Sigmoid colon (tissue), 6 donors: ENCODE measurements at regions not wholly inside any gene's neighbourhood (a gene's known extent, or its start where the extent isn't known, plus 50 kb on each side); places are given as distances from the start of the nearest gene placed in this dataset.

Experiments
- DNase-seq: peaks from one replicate; pipeline ENCODE4 v3.0.0-alpha.2; 2019
- H3K27ac ChIP-seq, 4 donors: fragments of 200-600 bp; sonication (generic); one replicate each; pipeline ENCODE4 v1.5.1; 2016 to 2019; ENCODE audit warnings: mild to moderate bottlenecking in 1 of 4
- H3K27me3 ChIP-seq, 3 donors: fragments of 200-600 bp; sonication (generic); one replicate each; pipeline ENCODE4 v1.5.1; 2019; ENCODE audit warnings: mild to moderate bottlenecking in 1 of 3
- H3K36me3 ChIP-seq, 4 donors: fragments of 200-600 bp; sonication (generic); one replicate each; pipeline ENCODE4 v1.5.1; 2016 to 2019
- H3K4me1 ChIP-seq, 4 donors: fragments of 200-600 bp; sonication (generic); one replicate each; pipeline ENCODE4 v1.5.1; 2017 to 2019
- H3K4me3 ChIP-seq, 4 donors: fragments of 200-600 bp; sonication (generic); one replicate each; pipeline ENCODE4 v1.5.1; 2017 to 2019; ENCODE audit warnings: mild to moderate bottlenecking in 2 of 4, moderate library complexity in 1 of 4
- H3K9me3 ChIP-seq, 4 donors: fragments of 200-600 bp in 3 of 4; sonication (generic) in 3 of 4; one replicate each; pipeline versions ENCODE4 v1.5.1 to v1.6.1; 2013 to 2019
- CTCF ChIP-seq, 4 experiments: fragments of 450-650 bp in 3 of 4; fragments of 200-600 bp in 1 of 4; IDR thresholded peaks; one replicate each; pipeline ENCODE4 v1.5.1; 2016 to 2019; ENCODE audit warnings: antibody characterized with exemption in 4 of 4, mild to moderate bottlenecking in 3 of 4, moderate library complexity in 2 of 4
- EP300 ChIP-seq, 4 donors: sonication (generic); formaldehyde crosslinking; IDR thresholded peaks; one replicate each; pipeline ENCODE4 v1.6.1; 2017; ENCODE audit warnings: antibody characterized with exemption in 4 of 4
- POLR2A ChIP-seq, 2 donors: fragments of 450-650 bp; IDR thresholded peaks; one replicate each; pipeline ENCODE4 v1.6.1; 2016; ENCODE audit warnings: antibody characterized with exemption in 2 of 2, mild to moderate bottlenecking in 2 of 2, moderate library complexity in 2 of 2
- POLR2AphosphoS5 ChIP-seq, 4 donors: sonication (generic); formaldehyde crosslinking; IDR thresholded peaks; one replicate each; pipeline ENCODE4 v1.6.1; 2017; ENCODE audit warnings: antibody characterized with exemption in 4 of 4
- WGBS, 2 donors: extraction: QIAGEN DNeasy Blood & Tissue Kit; methylation state at CpG; one replicate each; pipeline ENCODE4 v1.1.7; 2013; 5-methylcytosine and 5-hydroxymethylcytosine counted together
- intact Hi-C: fragments of 100-400 bp; cut with DNase I; formaldehyde crosslinking; loops from one replicate; pipeline ENCODE4 v1.15.1; 2023
- donor health status: healthy with polysubstance abuse.
- donor health status: healthy.

DNA sequence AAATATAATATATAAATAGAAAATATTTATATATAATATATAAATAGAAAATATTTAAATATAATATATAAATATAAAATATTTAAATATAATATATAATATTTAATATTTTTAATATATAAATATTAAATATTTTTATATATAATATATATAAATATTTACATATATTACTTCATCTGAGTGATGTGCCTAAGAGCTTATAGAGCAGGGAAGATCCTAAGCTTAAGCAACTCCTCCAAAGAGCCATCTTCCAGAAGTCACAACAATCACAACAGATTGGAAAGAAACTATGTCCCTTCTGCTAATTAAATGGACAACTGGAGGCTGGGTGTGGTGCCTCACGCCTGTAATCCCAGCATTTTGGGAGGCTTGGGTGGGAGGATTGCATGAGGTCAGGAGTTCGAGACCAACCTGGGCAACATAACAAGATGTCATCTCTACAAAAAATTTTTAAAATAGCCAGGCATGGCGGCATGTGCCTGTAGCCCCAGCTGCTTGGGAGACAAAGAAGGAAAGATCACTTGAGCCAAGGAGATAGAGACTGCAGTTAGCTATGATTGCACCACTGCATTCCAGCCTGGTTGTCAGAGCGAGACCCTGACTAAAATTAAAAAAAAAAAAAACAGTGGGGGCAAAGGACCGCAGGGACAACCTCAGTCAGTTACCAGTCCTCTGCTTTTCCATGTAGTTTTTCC lies 198.7 kb downstream of the SKIDA1 start:
- TF ChIP-seq EP300 (IDR thresholded peaks at IDR 0.05) (no peak), POLR2A (IDR thresholded peaks at IDR 0.05) (no peak), POLR2AphosphoS5 (IDR thresholded peaks at IDR 0.05) (no peak), CTCF (IDR thresholded peaks at IDR 0.05) (no peak)
- 85 to 91% methylated on average over 5 of the region's 5 CpGs for WGBS, 2 donors
- H3K27me3 ChIP-seq = no peaks in the 10 kb centered on the region

DNA sequence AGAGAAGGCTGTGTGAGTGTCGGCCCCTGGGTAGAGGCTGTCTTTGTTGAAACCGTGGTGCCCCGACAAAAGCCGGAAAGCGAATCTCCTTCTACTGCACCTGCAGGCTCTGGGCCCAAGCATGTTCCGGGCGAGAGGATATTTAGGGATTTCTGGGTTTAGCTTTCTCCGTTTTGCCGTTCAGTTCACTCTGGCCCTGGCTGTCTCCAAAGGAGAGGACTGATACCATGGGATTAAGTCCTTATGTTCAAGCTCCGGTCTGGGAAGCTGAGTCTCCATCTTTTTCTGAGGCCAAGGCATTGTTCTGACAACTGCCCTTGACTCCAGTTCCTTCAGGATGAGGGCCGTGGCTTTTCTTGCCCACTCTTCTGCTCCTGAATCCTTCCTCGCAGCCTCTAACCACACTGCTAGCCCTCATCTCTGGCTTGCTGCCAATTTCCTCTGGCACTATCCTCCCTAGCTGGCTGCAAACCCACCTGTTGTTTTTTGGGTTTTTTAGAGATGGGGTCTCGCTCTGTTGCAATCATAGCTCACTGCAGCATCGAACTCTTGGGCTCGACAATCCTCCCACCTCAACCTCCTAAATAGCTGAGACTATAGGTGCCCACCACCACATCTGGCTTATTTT lies 206.8 kb downstream of the SKIDA1 start:
- no peaks in the 10 kb centered on the region for H3K27me3 ChIP-seq
- no peaks in the 10 kb centered on the region for H3K36me3 ChIP-seq
- H3K27ac ChIP-seq = no peak overlapping the region
- no peak for DNase-seq
- WGBS, 2 donors = 79 to 82% methylated on average over 15 of the region's 15 CpGs
- H3K4me3 ChIP-seq = no peak overlapping the region
- H3K9me3 ChIP-seq = no peaks in the 10 kb centered on the region
- intact Hi-C loops = no loop called here
- H3K4me1 ChIP-seq = peaks cover 0 to 26% (median 20%) of the 10 kb centered on the region in 4 donors
- no peak for TF ChIP-seq POLR2A (IDR thresholded peaks at IDR 0.05)
- no peak for TF ChIP-seq EP300 (IDR thresholded peaks at IDR 0.05)
- TF ChIP-seq POLR2AphosphoS5 (IDR thresholded peaks at IDR 0.05) = no peak
- TF ChIP-seq CTCF (IDR thresholded peaks at IDR 0.05) = no peak

More for the DNA sequence above, 198.7 kb downstream of the SKIDA1 start:
- Histone ChIP-seq H3K4me3 (no peak overlapping the region), H3K4me1 (peaks cover 0 to 10% (median 2%) of the 10 kb centered on the region in 4 donors), H3K36me3 (no peaks in the 10 kb centered on the region), H3K27ac (no peak overlapping the region), H3K9me3 (no peaks in the 10 kb centered on the region)
- intact Hi-C loops = no loop called here
- no peak for DNase-seq

DNA sequence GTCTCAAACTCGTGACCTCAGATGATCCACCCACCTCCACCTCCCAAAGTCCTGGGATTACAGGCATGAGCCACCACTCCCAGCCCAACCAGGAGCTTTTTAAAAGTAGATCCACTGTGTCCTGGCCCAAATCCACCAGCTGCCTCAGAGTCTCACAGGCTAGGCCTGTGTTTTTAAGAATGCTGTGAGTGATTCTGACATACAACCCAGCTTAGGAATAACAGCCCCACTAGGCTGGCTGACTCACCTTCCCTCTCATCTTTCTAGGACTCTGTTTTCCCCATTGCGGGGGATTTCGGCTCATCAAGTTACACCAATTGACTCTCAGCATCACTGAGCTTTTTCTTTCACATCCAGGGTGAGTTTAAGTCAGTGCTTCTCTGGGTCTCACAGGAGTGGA lies 207.6 kb downstream of the SKIDA1 start:
- Histone ChIP-seq H3K36me3 (no peaks in the 10 kb centered on the region), H3K4me3 (no peak overlapping the region), H3K9me3 (no peaks in the 10 kb centered on the region), H3K27me3 (no peaks in the 10 kb centered on the region), H3K27ac (no peak overlapping the region), H3K4me1 (peaks cover 0 to 27% (median 20%) of the 10 kb centered on the region in 4 donors)
- intact Hi-C loops = no loop called here
- no peak for TF ChIP-seq CTCF (IDR thresholded peaks at IDR 0.05)
- DNase-seq = no peak
- 86 to 90% methylated on average over 3 of the region's 3 CpGs for WGBS, 2 donors

- peak; percentile 69 for DNase-seq
- Histone ChIP-seq H3K36me3 (no peaks in the 10 kb centered on the region), H3K4me1 (peaks cover 0 to 27% (median 20%) of the 10 kb centered on the region in 4 donors), H3K4me3 (no peak overlapping the region), H3K9me3 (no peaks in the 10 kb centered on the region), H3K27ac (peak overlapping the region in 3 of 4 donors; percentile 49 to 66 (median 58)), H3K27me3 (no peaks in the 10 kb centered on the region)
- WGBS, 2 donors = 46 to 56% methylated on average over 5 of the region's 5 CpGs
- peak in 2 of 4 donors; percentile 25 to 35 for TF ChIP-seq POLR2AphosphoS5 (IDR thresholded peaks at IDR 0.05)
- TF ChIP-seq EP300 (IDR thresholded peaks at IDR 0.05) = no peak
- intact Hi-C loops = no loop called here
Observed at GRCh38 chr10:21315645-21316220, 209.7 kb downstream of the SKIDA1 start.

GRCh38 chr10:21314906-21315644 lies 210.4 kb downstream of the SKIDA1 start:
- intact Hi-C loops = no loop called here
- WGBS, 2 donors = 46 to 53% methylated on average over 13 of the region's 13 CpGs
- H3K27me3 ChIP-seq = no peaks in the 10 kb centered on the region
- H3K36me3 ChIP-seq = no peaks in the 10 kb centered on the region
- no peak for DNase-seq
- H3K4me1 ChIP-seq = peaks cover 0 to 27% (median 20%) of the 10 kb centered on the region in 4 donors
- no peak overlapping the region for H3K4me3 ChIP-seq
- H3K9me3 ChIP-seq = no peaks in the 10 kb centered on the region
- TF ChIP-seq CTCF (IDR thresholded peaks at IDR 0.05) (no peak), POLR2AphosphoS5 (IDR thresholded peaks at IDR 0.05) (no peak), EP300 (IDR thresholded peaks at IDR 0.05) (no peak), POLR2A (IDR thresholded peaks at IDR 0.05) (no peak)
- H3K27ac ChIP-seq = peak overlapping the region in 2 of 4 donors; percentile 49 to 66
